ENCODE measurements at regions not wholly inside any gene's neighbourhood (a gene's known extent, or its start where the extent isn't known, plus 50 kb on each side); places are given as distances from the start of the nearest gene placed in this dataset.

DNA sequence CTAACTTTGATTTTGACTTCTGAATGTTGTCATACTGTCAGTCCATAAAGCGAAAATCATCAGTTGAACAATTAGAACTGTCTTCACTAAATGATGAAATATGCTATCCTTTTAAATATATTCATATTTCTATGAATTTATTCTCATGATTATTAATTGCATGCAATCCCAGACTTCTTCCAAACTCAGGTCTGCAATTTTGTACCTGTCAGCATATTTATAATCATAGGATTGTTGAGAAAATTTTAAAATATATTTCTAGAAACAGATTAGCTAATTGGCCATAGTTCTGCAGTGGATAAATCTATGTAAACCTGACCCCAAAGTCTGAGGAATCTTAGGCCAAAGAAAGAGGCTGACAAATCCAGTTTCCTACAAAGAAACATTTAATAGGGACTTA, 347.5 kb downstream of the SLCO4C1 start:
- no peak overlapping the region for H3K9ac ChIP-seq (ENCODE audit: extremely low read depth, insufficient read length, low read length)
- H3K27me3 ChIP-seq (ENCODE audit: insufficient read depth, low read length) = no peaks in the 10 kb centered on the region
- no peak overlapping the region for H3K23ac ChIP-seq (ENCODE audit: insufficient read length, low read depth, low read length)
- Mint-ChIP-seq H3K27ac (no peak overlapping the region), H3K9me3 (no peaks in the 10 kb centered on the region; a peak in 1 of 5 replicates), H3K36me3 (ENCODE audit: insufficient read depth in 1 of 3, low read depth in 3 of 3) (no peaks in the 10 kb centered on the region), H3K27me3 (ENCODE audit: low read depth) (no peaks in the 10 kb centered on the region), H3K4me3 (no peak overlapping the region), H3K4me1 (peaks cover 3 to 4% of the 10 kb centered on the region in 2 experiments; a peak in 3 of 4 replicates)
- TF ChIP-seq, protein P1, sequence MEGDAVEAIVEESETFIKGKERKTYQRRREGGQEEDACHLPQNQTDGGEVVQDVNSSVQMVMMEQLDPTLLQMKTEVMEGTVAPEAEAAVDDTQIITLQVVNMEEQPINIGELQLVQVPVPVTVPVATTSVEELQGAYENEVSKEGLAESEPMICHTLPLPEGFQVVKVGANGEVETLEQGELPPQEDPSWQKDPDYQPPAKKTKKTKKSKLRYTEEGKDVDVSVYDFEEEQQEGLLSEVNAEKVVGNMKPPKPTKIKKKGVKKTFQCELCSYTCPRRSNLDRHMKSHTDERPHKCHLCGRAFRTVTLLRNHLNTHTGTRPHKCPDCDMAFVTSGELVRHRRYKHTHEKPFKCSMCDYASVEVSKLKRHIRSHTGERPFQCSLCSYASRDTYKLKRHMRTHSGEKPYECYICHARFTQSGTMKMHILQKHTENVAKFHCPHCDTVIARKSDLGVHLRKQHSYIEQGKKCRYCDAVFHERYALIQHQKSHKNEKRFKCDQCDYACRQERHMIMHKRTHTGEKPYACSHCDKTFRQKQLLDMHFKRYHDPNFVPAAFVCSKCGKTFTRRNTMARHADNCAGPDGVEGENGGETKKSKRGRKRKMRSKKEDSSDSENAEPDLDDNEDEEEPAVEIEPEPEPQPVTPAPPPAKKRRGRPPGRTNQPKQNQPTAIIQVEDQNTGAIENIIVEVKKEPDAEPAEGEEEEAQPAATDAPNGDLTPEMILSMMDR (conservative IDR thresholded peaks at IDR 0.05) = no peak
- no peaks in the 10 kb centered on the region for H3K79me2 ChIP-seq (ENCODE audit: insufficient read depth, low read length)
- H2BK120ac ChIP-seq (ENCODE audit: low read depth, low read length, poor library complexity, severe bottlenecking) = no peak overlapping the region
- no CpG with 5 or more reads among the region's 1 CpG for WGBS (ENCODE audit: extremely low coverage, insufficient read length, low lambda C conversion rate)
- H3K27ac ChIP-seq (ENCODE audit: insufficient read length, low read depth, low read length) = no peak overlapping the region
- H2BK20ac ChIP-seq (ENCODE audit: low read depth, low read length, poor library complexity, severe bottlenecking) = no peak overlapping the region
- H2AFZ ChIP-seq (ENCODE audit: low read length) = no peak overlapping the region
- H3K4ac ChIP-seq (ENCODE audit: low read depth, low read length) = no peak overlapping the region
- H3K14ac ChIP-seq (ENCODE audit: insufficient read depth, low read length) = no peak overlapping the region
- no peaks in the 10 kb centered on the region for H3K9me3 ChIP-seq (ENCODE audit: control insufficient read depth, low read depth, low read length)
- H3K56ac ChIP-seq (ENCODE audit: insufficient read length, low read depth, low read length) = no peak overlapping the region
- H2BK15ac ChIP-seq (ENCODE audit: low read depth, low read length) = no peak overlapping the region
- H3K18ac ChIP-seq (ENCODE audit: insufficient read length, low read depth, low read length) = no peak overlapping the region
- no peak overlapping the region for H4K5ac ChIP-seq (ENCODE audit: insufficient read length, low read depth, low read length)
- no peaks in the 10 kb centered on the region for H3K23me2 ChIP-seq (ENCODE audit: insufficient read length, low read depth, low read length, poor library complexity, severe bottlenecking)
- no peak overlapping the region for H3K4me2 ChIP-seq (ENCODE audit: insufficient read depth, insufficient read length, low read length)
- no peak overlapping the region for H3T11ph ChIP-seq (ENCODE audit: low read length)
- H4K8ac ChIP-seq (replicated peaks; ENCODE audit: insufficient read length, low read depth, low read length) = no peak overlapping the region
- no peak overlapping the region for H2BK5ac ChIP-seq (ENCODE audit: insufficient read length, low read length)
- H4K91ac ChIP-seq (ENCODE audit: insufficient read length, low read depth, low read length) = no peak overlapping the region
- H4K20me1 ChIP-seq (ENCODE audit: control insufficient read depth, insufficient read depth, insufficient read length) = no peaks in the 10 kb centered on the region
- no peak overlapping the region for H2BK12ac ChIP-seq (ENCODE audit: insufficient read length, low read depth, low read length)
- H3K4me1 ChIP-seq (ENCODE audit: insufficient read depth, low read length) = no peaks in the 10 kb centered on the region
- DNase-seq = no peak
- H3K79me1 ChIP-seq (ENCODE audit: insufficient read depth, low read depth, low read length, poor library complexity, severe bottlenecking) = no peaks in the 10 kb centered on the region
- H2AK5ac ChIP-seq (ENCODE audit: insufficient read length, low read length) = no peak overlapping the region

Data from H9 (cell line).